GM12878 (cell line): ENCODE measurements at regions not wholly inside any gene's neighbourhood (a gene's known extent, or its start where the extent isn't known, plus 50 kb on each side); places are given as distances from the start of the nearest gene placed in this dataset.

ENCODE experiments used
- ATAC-seq: fragments of 200-7000 bp; cut with Tn5 transposase; 3 replicates; pipeline ENCODE4 v1.9.1; 2020; ENCODE audit warnings: mild to moderate bottlenecking, moderate library complexity
- BruUV-seq: library from RNA; stranded (reverse); fragments of 400-500 nt; replicated peaks from 2 replicates; lab custom pipeline; 2021; lab: Mats Ljungman, UMichigan
- CTCF ChIA-PET: fragments of 300-600 bp; sonication (Branson Sonifier 250); formaldehyde crosslinking; extraction: SDS; loops from one replicate; lab custom pipeline; 2021; ENCODE audit warnings: inconsistent platforms; lab: Yijun Ruan, JAX
- POLR2A ChIA-PET: fragments of 350-600 bp; formaldehyde crosslinking; extraction: SDS; loops from one replicate; lab custom pipeline; 2021; ENCODE audit warnings: inconsistent platforms; lab: Charles Lee
- RAD21 ChIA-PET: fragments of 300-600 bp; sonication (Branson Sonifier 250); formaldehyde crosslinking; loops from one replicate; lab custom pipeline; 2023; ENCODE audit warnings: antibody characterized with exemption; ENCODE audit not compliant: unreplicated experiment; lab: Charles Lee
- SMC1A ChIA-PET: fragments of 300-600 bp; sonication (Branson Sonifier 250); formaldehyde crosslinking; loops from one replicate; lab custom pipeline; 2023; ENCODE audit not compliant: unreplicated experiment, uncharacterized antibody; lab: Charles Lee
- DNase-seq: peaks from one replicate; pipeline ENCODE4 v3.0.0-alpha.2; 2011; ENCODE audit warnings: low read depth, low spot score
- FAIRE-seq: peaks from 3 replicates; lab custom pipeline; 2011; peaks lifted over from hg19 to GRCh38; lab: Jason Lieb, UNC
- H2AFZ ChIP-seq: 2 replicates; pipeline ENCODE4 v1.6.0; 2011; ENCODE audit warnings: low read depth, low read length, control low read depth; ENCODE audit not compliant: control insufficient read depth
- H3K27ac ChIP-seq: 2 replicates; pipeline ENCODE4 v1.5.1; 2011; ENCODE audit warnings: control low read depth; ENCODE audit not compliant: control insufficient read depth, insufficient read depth
- H3K27me3 ChIP-seq, 2 experiments: replicated peaks in 1 of 2; 2 replicates each; pipeline versions ENCODE4 v1.6.0 to v1.6.1; 2011; ENCODE audit warnings: low read length in 1 of 2; ENCODE audit not compliant: control insufficient read depth in 2 of 2, insufficient read depth in 2 of 2
- H3K36me3 ChIP-seq, 2 experiments: 2 replicates each; pipeline ENCODE4 v1.5.1; 2011; ENCODE audit warnings: low read length in 1 of 2; ENCODE audit not compliant: control insufficient read depth in 2 of 2, insufficient read depth in 2 of 2
- H3K4me1 ChIP-seq: 2 replicates; pipeline ENCODE4 v1.6.1; 2011; ENCODE audit warnings: mild to moderate bottlenecking, low read length, moderate library complexity, mixed read lengths; ENCODE audit not compliant: control insufficient read depth, insufficient read depth
- H3K4me2 ChIP-seq: 2 replicates; pipeline ENCODE4 v1.6.0; 2011; ENCODE audit warnings: control low read depth; ENCODE audit not compliant: control insufficient read depth, insufficient read depth
- H3K4me3 ChIP-seq: fragments of 200-600 bp; sonication (generic); 2 replicates; pipeline ENCODE4 v1.5.1; 2016
- H3K79me2 ChIP-seq: 2 replicates; pipeline ENCODE4 v1.6.0; 2011; ENCODE audit warnings: low read length; ENCODE audit not compliant: control insufficient read depth, insufficient read depth
- H3K9ac ChIP-seq: 2 replicates; pipeline ENCODE4 v1.8.0; 2011; ENCODE audit warnings: low read length, control low read depth, mixed read lengths; ENCODE audit not compliant: control insufficient read depth, insufficient read depth
- H3K9me3 ChIP-seq: replicated peaks from 3 replicates; pipeline ENCODE4 v1.5.1; 2011; ENCODE audit warnings: mild to moderate bottlenecking, low read length; ENCODE audit not compliant: control insufficient read depth, insufficient read depth
- H4K20me1 ChIP-seq: 2 replicates; pipeline ENCODE4 v1.6.0; 2011; ENCODE audit not compliant: control insufficient read depth, insufficient read depth
- ATF7 ChIP-seq: fragments of 450-650 bp; IDR thresholded peaks from 2 replicates; pipeline ENCODE4 v1.6.1; 2016; ENCODE audit warnings: low read depth, mild to moderate bottlenecking
- CBX5 ChIP-seq: sonication (generic); IDR thresholded peaks from 2 replicates; pipeline ENCODE4 v1.6.1; 2016; ENCODE audit warnings: low read depth, moderate library complexity, mild to moderate bottlenecking, inconsistent platforms
- CEBPZ ChIP-seq: fragments of 150-350 bp; IDR thresholded peaks from 2 replicates; pipeline ENCODE4 v1.6.1; 2016; ENCODE audit warnings: low read depth, low read length
- CTCF ChIP-seq, 3 experiments: IDR thresholded peaks in 2 of 3; conservative IDR thresholded peaks in 1 of 3; 2 replicates each; pipeline ENCODE4 v1.5.1; 2011; ENCODE audit warnings: low read depth in 3 of 3, low read length in 3 of 3, mild to moderate bottlenecking in 3 of 3, control low read depth in 2 of 3, moderate library complexity in 2 of 3, inconsistent platforms in 1 of 3, mixed read lengths in 1 of 3; ENCODE audit not compliant: control insufficient read depth in 2 of 3, insufficient read depth in 1 of 3; ENCODE audit errors: extremely low read depth in 1 of 3
- FOS ChIP-seq: IDR thresholded peaks from 3 replicates; pipeline ENCODE4 v1.6.1; 2011; ENCODE audit warnings: borderline replicate concordance; ENCODE audit not compliant: insufficient read length; ENCODE audit errors: extremely low read depth
- MAX ChIP-seq: IDR thresholded peaks from 2 replicates; pipeline ENCODE4 v1.6.1; 2012; ENCODE audit warnings: low read depth, low read length, improper control_type of control experiment
- MTA2 ChIP-seq: fragments of 450-650 bp; IDR thresholded peaks from 2 replicates; pipeline ENCODE4 v1.6.1; 2016; ENCODE audit warnings: low read depth, mild to moderate bottlenecking, moderate library complexity
- MYB ChIP-seq: fragments of 150-350 bp; IDR thresholded peaks from 2 replicates; pipeline ENCODE4 v1.6.1; 2014; ENCODE audit warnings: mild to moderate bottlenecking, low read depth, low read length, borderline replicate concordance
- NFYB ChIP-seq: IDR thresholded peaks from 2 replicates; pipeline ENCODE4 v1.6.1; 2011; ENCODE audit warnings: low read depth, mild to moderate bottlenecking, low read length, improper control_type of control experiment, moderate library complexity; ENCODE audit not compliant: insufficient read depth
- NKRF ChIP-seq: fragments of 450-650 bp; conservative IDR thresholded peaks from 2 replicates; pipeline ENCODE4 v1.6.1; 2017; ENCODE audit warnings: mild to moderate bottlenecking, moderate library complexity
- RBBP5 ChIP-seq: fragments of 200-600 bp; sonication (generic); conservative IDR thresholded peaks from 2 replicates; pipeline ENCODE4 v1.6.1; 2016
- RELA ChIP-seq: fragments of 450-650 bp; IDR thresholded peaks from 2 replicates; pipeline ENCODE4 v1.8.0; 2014; ENCODE audit warnings: borderline replicate concordance; ENCODE audit not compliant: partially characterized antibody
- RELB ChIP-seq: fragments of 450-650 bp; IDR thresholded peaks from 2 replicates; pipeline ENCODE4 v1.6.1; 2017; ENCODE audit warnings: low read depth, mild to moderate bottlenecking, moderate library complexity
- TAF1 ChIP-seq: IDR thresholded peaks from 2 replicates; pipeline ENCODE4 v1.6.1; 2011; ENCODE audit warnings: mild to moderate bottlenecking, low read depth, low read length, borderline replicate concordance
- TCF7 ChIP-seq: IDR thresholded peaks from 2 replicates; pipeline ENCODE4 v1.6.1; 2014; ENCODE audit warnings: antibody characterized with exemption, borderline replicate concordance
- ZZZ3 ChIP-seq: IDR thresholded peaks from 2 replicates; pipeline ENCODE4 v1.6.1; 2011; ENCODE audit warnings: low read depth; ENCODE audit not compliant: control insufficient read depth, insufficient read length
- WGBS: methylation state at CpG from one replicate; pipeline ENCODE4 v1.1.6; 2016; ENCODE audit warnings: low lambda C conversion rate; ENCODE audit not compliant: insufficient replicate concordance, insufficient coverage; ENCODE audit errors: missing lambda C conversion rate; 5-methylcytosine and 5-hydroxymethylcytosine counted together
- in situ Hi-C: fragments of 300-500 bp; cut with MboI; formaldehyde crosslinking; loops from 9 replicates; pipeline ENCODE4 v1.14.3; 2018; ENCODE audit warnings: mixed read lengths
- intact Hi-C: fragments of 100-400 bp; cut with micrococcal nuclease; formaldehyde crosslinking; loops from one replicate; pipeline ENCODE4 v1.14.2; 2022; ENCODE audit not compliant: unreplicated experiment

- DNase-seq (no peak), FAIRE-seq (no peak), ATAC-seq (no peak)
- Histone ChIP-seq H3K9me3 (no peaks in the 10 kb centered on the region), H3K79me2 (no peaks in the 10 kb centered on the region), H4K20me1 (no peaks in the 10 kb centered on the region), H3K27ac (no peak overlapping the region), H3K27me3 (no peaks in the 10 kb centered on the region), H3K9ac (no peak overlapping the region), H3K4me3 (no peak overlapping the region), H3K4me1 (no peaks in the 10 kb centered on the region), H3K4me2 (no peak overlapping the region), H3K36me3 (no peaks in the 10 kb centered on the region), H2AFZ (no peak overlapping the region)
- WGBS: 2% methylated on average over 3 of the region's 3 CpGs
- intact Hi-C loops (no loop called here), in situ Hi-C loops (no loop called here)
- no TSS peak for BruUV-seq
- ChIA-PET CTCF (interaction anchor here (0.7 kb wide), 1 partner anchor 138 kb away, joined by 3 read pairs; no protein-coding TSS in a partner anchor), RAD21 (no interaction called here), SMC1A (interaction anchor here (0.6 kb wide), 1 partner anchor 759 kb away, joined by 3 read pairs; no protein-coding TSS in a partner anchor), POLR2A (no interaction called here)
- TF ChIP-seq CTCF (IDR thresholded peaks at IDR 0.05 in 2 of 3, conservative IDR thresholded peaks at IDR 0.05 in 1 of 3; ENCODE audit: control insufficient read depth in 2 of 3, extremely low read depth in 1 of 3, insufficient read depth in 1 of 3, low read depth in 3 of 3, low read length in 3 of 3) (no peak), ZZZ3 (no peak), ATF7 (no peak), NFYB (no peak), MYB (no peak), FOS (no peak), RBBP5 (no peak), RELB (no peak), MTA2 (no peak), CBX5 (no peak), MAX (no peak), RELA (no peak), CEBPZ (no peak), TCF7 (no peak), NKRF (no peak), TAF1 (no peak)
These were observed 462.8 kb upstream of the NFIA start for GRCh38 chr1:60619581-60619980.
